GM19438 (cell line): ENCODE measurements at regions not wholly inside any gene's neighbourhood (a gene's known extent, or its start where the extent isn't known, plus 50 kb on each side); places are given as distances from the start of the nearest gene placed in this dataset.

Source experiments
- ATAC-seq: cut with Tn5 transposase; IDR thresholded peaks from one replicate; pipeline ENCODE4 v1.9.1; 2021; ENCODE audit warnings: low read depth; ENCODE audit not compliant: unreplicated experiment

GRCh38 chr1:34686531-34686930 lies 68.3 kb upstream of the GJB5 start:
- ATAC-seq, result no peak

GRCh38 chr1:34688006-34688741 lies 66.7 kb upstream of the GJB5 start:
- ATAC-seq, result no peak

- no peak for ATAC-seq
Observed at GRCh38 chr1:34690269-34690668, 64.6 kb upstream of the GJB5 start.

GRCh38 chr1:34693081-34693480 lies 61.8 kb upstream of the GJB5 start:
- no peak for ATAC-seq

GRCh38 chr1:34694383-34694782 lies 60.5 kb upstream of the GJB5 start:
- no peak for ATAC-seq

- no peak for ATAC-seq
Observed at GRCh38 chr1:34695580-34695979, 59.3 kb upstream of the GJB5 start.

DNA sequence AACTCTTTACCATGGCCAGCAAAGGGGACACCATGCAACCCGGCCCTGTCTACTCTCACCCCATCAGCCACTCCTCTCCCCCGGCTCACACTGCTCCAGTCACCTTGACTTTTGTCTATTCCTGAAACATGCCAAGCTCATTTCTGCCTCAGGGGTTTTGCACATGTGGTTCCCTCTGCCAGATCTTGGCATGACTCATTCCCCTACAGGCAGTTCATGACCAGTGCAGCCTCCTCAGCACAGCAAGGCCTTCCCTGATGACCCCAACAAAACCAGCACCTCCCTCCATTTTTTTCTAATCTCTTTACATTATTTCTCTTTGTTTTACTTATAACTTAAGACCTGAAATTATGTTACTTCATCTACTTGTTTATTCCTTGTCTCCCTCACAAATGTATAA lies 58.6 kb upstream of the GJB5 start:
- ATAC-seq, result no peak

DNA sequence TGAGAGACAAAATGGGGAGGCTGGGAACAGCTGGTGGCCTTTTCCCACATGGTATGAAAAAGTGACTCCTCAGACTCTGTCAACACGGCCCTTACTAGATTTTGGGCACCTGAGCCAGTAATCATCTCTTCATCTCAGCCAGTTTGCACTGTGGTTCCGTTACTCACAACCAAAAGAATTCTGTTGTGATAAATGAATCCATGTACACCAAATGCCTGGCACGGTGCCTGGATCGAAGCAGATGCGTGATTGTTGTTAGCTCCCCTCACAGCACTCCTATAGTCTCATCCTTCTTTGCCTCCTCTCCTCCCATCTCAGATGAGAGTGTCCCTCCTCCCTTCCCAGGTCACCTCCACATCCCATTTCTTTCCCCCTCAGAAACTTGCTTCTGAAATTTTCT lies 57.9 kb upstream of the GJB5 start:
- no peak for ATAC-seq

- no peak for ATAC-seq
Observed at GRCh38 chr1:34697818-34698217, 57.0 kb upstream of the GJB5 start.

GRCh38 chr1:34701326-34702060 lies 53.4 kb upstream of the GJB5 start:
- no peak for ATAC-seq
